GM23248 (cell line): ENCODE measurements at regions not wholly inside any gene's neighbourhood (a gene's known extent, or its start where the extent isn't known, plus 50 kb on each side); places are given as distances from the start of the nearest gene placed in this dataset.
"Not testable (repeated sequence)": the region's sequence is repeated elsewhere in the genome, so short reads cannot be mapped to it uniquely, and the experiment has no call there.

ENCODE experiments used
- DNase-seq: peaks from one replicate; pipeline ENCODE4 v3.0.0-alpha.2; 2015
- H2AFZ ChIP-seq: fragments of 200-600 bp; sonication (generic); 2 replicates; pipeline ENCODE4 v1.6.1; 2016; ENCODE audit warnings: antibody characterized with exemption
- H3F3A ChIP-seq: fragments of 200-600 bp; sonication (generic); 2 replicates; pipeline ENCODE4 v1.6.1; 2016; ENCODE audit warnings: mild to moderate bottlenecking, antibody characterized with exemption, mixed run types; ENCODE audit not compliant: insufficient read depth
- H3K27ac ChIP-seq: fragments of 200-600 bp; sonication (generic); 2 replicates; pipeline ENCODE4 v1.5.1; 2016; ENCODE audit warnings: mild to moderate bottlenecking
- H3K27me3 ChIP-seq: fragments of 200-600 bp; sonication (generic); replicated peaks from 2 replicates; pipeline ENCODE4 v1.6.1; 2016; ENCODE audit warnings: mild to moderate bottlenecking; ENCODE audit not compliant: insufficient read depth
- H3K36me3 ChIP-seq: fragments of 200-600 bp; sonication (generic); 2 replicates; pipeline ENCODE4 v1.6.1; 2016; ENCODE audit warnings: low read depth, mild to moderate bottlenecking
- H3K4me1 ChIP-seq: fragments of 200-600 bp; sonication (generic); 2 replicates; pipeline ENCODE4 v1.6.1; 2016; ENCODE audit warnings: mild to moderate bottlenecking; ENCODE audit not compliant: insufficient read depth
- H3K4me2 ChIP-seq: fragments of 200-600 bp; sonication (generic); one replicate; pipeline ENCODE4 v1.6.1; 2016; ENCODE audit warnings: mild to moderate bottlenecking; ENCODE audit not compliant: unreplicated experiment
- H3K4me3 ChIP-seq: fragments of 200-600 bp; sonication (generic); 2 replicates; pipeline ENCODE4 v1.5.1; 2016; ENCODE audit warnings: mild to moderate bottlenecking
- H3K79me2 ChIP-seq: fragments of 200-600 bp; sonication (generic); 2 replicates; pipeline ENCODE4 v1.6.1; 2016; ENCODE audit warnings: mild to moderate bottlenecking; ENCODE audit not compliant: insufficient read depth
- H3K9ac ChIP-seq: fragments of 200-600 bp; sonication (generic); 2 replicates; pipeline ENCODE4 v1.6.1; 2016; ENCODE audit warnings: mild to moderate bottlenecking
- H3K9me2 ChIP-seq: fragments of 200-600 bp; sonication (generic); 2 replicates; pipeline ENCODE4 v1.6.1; 2016; ENCODE audit warnings: mixed run types, mild to moderate bottlenecking, moderate library complexity; ENCODE audit not compliant: insufficient read depth
- H3K9me3 ChIP-seq: fragments of 200-600 bp; sonication (generic); one replicate; pipeline ENCODE4 v1.6.1; 2017; ENCODE audit warnings: low read depth
- H4K20me1 ChIP-seq: fragments of 200-600 bp; sonication (generic); 2 replicates; pipeline ENCODE4 v1.6.0; 2016; ENCODE audit not compliant: insufficient read depth
- EZH2 ChIP-seq: fragments of 200-600 bp; sonication (generic); IDR thresholded peaks from 2 replicates; pipeline ENCODE4 v1.6.1; 2018; ENCODE audit warnings: antibody characterized with exemption, mild to moderate bottlenecking; ENCODE audit not compliant: insufficient read depth, poor library complexity, severe bottlenecking
- EZH2phosphoT487 ChIP-seq: fragments of 200-600 bp; sonication (generic); IDR thresholded peaks from 2 replicates; pipeline ENCODE4 v1.6.1; 2018; ENCODE audit warnings: antibody characterized with exemption, moderate library complexity, mild to moderate bottlenecking, low read depth; ENCODE audit not compliant: insufficient read depth
- WGBS, 2 experiments: methylation state at CpG; one replicate each; pipeline ENCODE4 v1.1.6; 2015 to 2017; ENCODE audit warnings: low lambda C conversion rate in 2 of 2, low coverage in 1 of 2; ENCODE audit errors: missing lambda C conversion rate in 2 of 2; 5-methylcytosine and 5-hydroxymethylcytosine counted together
- in situ Hi-C: fragments of 300-500 bp; cut with MboI; formaldehyde crosslinking; loops from 2 replicates; pipeline ENCODE4 v1.15.0; 2020

DNA sequence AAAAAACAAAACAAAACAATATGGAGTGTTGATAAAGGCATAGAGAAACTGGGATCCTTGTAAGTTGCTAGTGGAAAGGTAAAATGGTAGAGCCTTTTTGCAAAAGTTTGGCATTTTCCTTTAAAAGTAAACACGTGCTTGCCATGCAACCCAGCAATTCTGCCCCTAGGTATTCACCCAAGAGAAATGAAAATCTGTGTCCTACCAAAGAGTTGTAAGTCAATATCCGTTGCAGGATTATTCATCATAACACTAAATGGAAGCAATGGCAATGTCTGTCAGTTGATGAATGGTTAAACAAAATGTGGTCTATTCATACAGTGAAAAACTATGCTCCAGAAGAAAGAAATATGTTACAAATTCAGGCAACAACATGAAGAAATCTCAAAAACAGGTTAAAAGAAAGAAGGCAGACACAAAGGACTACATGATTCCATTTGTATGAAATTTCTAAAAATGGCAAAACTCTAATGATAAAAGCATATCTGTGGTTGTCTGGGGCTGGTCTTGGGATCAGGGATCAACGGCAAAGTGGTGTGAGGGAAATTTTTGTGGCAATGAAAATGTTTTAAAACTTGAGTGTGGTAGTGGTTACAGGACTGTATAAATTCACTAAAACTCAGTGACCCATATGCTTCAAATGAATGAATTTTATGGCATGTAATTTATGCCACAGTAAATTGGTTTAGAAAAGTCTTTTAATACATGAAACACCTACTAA lies 229.6 kb downstream of the OPA1 start:
- Histone ChIP-seq H3K4me2 (no peak overlapping the region), H3K27me3 (peaks cover 45% of the 10 kb centered on the region), H4K20me1 (no peaks in the 10 kb centered on the region), H3K9me3 (no peaks in the 10 kb centered on the region), H3F3A (no peaks in the 10 kb centered on the region), H3K4me3 (no peak overlapping the region), H3K4me1 (peaks cover 4% of the 10 kb centered on the region; the same call in 1 of the 2 replicates), H3K9ac (no peak overlapping the region), H3K36me3 (no peaks in the 10 kb centered on the region), H3K79me2 (no peaks in the 10 kb centered on the region), H3K9me2 (no peaks in the 10 kb centered on the region), H2AFZ (no peak overlapping the region), H3K27ac (no peak overlapping the region)
- DNase-seq: no peak
- in situ Hi-C loops: no loop called here
- 39 to 52% methylated on average over 3 of the region's 3 CpGs for WGBS, 2 experiments
- TF ChIP-seq EZH2 (no peak), EZH2phosphoT487 (no peak)

GRCh38 chr3:193823213-193823605 lies 230.2 kb downstream of the OPA1 start:
- H3F3A ChIP-seq, H3K4me1 ChIP-seq, H3K4me3 ChIP-seq, H3K9me2 ChIP-seq, DNase-seq, H4K20me1 ChIP-seq, H3K79me2 ChIP-seq, H3K9me3 ChIP-seq, H2AFZ ChIP-seq, H3K27ac ChIP-seq, in situ Hi-C loops, H3K36me3 ChIP-seq, H3K4me2 ChIP-seq, H3K9ac ChIP-seq: not testable (repeated sequence)
- peaks cover 49% of the 10 kb centered on the region for H3K27me3 ChIP-seq
- 23 to 29% methylated on average over 3 of the region's 3 CpGs for WGBS, 2 experiments

DNA sequence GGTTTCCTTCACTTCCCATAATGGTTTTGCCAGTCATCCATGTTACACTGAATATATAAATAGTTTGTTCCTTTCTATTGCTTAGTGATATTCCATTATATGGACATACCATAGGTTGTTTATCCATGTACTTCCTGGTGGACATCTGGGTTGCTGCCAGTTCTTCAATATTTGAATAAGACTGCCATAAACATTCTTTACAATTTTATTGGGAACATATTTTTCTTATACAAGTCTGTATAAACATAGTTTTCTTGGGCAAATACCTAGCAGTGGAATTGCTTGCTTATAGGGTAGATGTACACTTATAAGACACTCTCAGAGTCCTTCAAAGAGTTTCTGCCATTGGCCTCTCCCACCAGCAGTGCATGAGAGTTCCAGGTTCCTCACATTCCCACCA lies 231.4 kb downstream of the OPA1 start:
- no peak overlapping the region for H3K4me2 ChIP-seq
- H3K4me3 ChIP-seq: no peak overlapping the region
- peaks cover 49% of the 10 kb centered on the region for H3K27me3 ChIP-seq
- no peaks in the 10 kb centered on the region for H3K79me2 ChIP-seq
- peaks cover 4% of the 10 kb centered on the region; the same call in 1 of the 2 replicates for H3K4me1 ChIP-seq
- no peak overlapping the region for H3K27ac ChIP-seq
- H3F3A ChIP-seq: no peaks in the 10 kb centered on the region
- H3K9ac ChIP-seq: no peak overlapping the region
- no peaks in the 10 kb centered on the region for H4K20me1 ChIP-seq
- H2AFZ ChIP-seq: no peak overlapping the region
- in situ Hi-C loops: no loop called here
- TF ChIP-seq EZH2phosphoT487 (no peak), EZH2 (no peak)
- DNase-seq: no peak
- no peaks in the 10 kb centered on the region for H3K9me3 ChIP-seq
- H3K9me2 ChIP-seq: no peaks in the 10 kb centered on the region
- no peaks in the 10 kb centered on the region for H3K36me3 ChIP-seq

- H3K4me1 ChIP-seq: peaks cover 4% of the 10 kb centered on the region; the same call in 1 of the 2 replicates
- no peak overlapping the region for H2AFZ ChIP-seq
- H3K36me3 ChIP-seq: no peaks in the 10 kb centered on the region
- no peaks in the 10 kb centered on the region for H3F3A ChIP-seq
- no peaks in the 10 kb centered on the region for H4K20me1 ChIP-seq
- H3K4me2 ChIP-seq: no peak overlapping the region
- DNase-seq: no peak
- no peaks in the 10 kb centered on the region for H3K79me2 ChIP-seq
- peaks cover 39% of the 10 kb centered on the region for H3K27me3 ChIP-seq
- no peak overlapping the region for H3K4me3 ChIP-seq
- H3K9me3 ChIP-seq: no peaks in the 10 kb centered on the region
- no peak overlapping the region for H3K9ac ChIP-seq
- 75 to 79% methylated on average over 6 of the region's 6 CpGs for WGBS, 2 experiments
- H3K9me2 ChIP-seq: no peaks in the 10 kb centered on the region
- TF ChIP-seq EZH2 (no peak), EZH2phosphoT487 (no peak)
- H3K27ac ChIP-seq: no peak overlapping the region
- in situ Hi-C loops: no loop called here
These were observed 232.6 kb downstream of the OPA1 start for GRCh38 chr3:193825617-193826016.
